HG03135 (cell line): ENCODE measurements at regions not wholly inside any gene's neighbourhood (a gene's known extent, or its start where the extent isn't known, plus 50 kb on each side); places are given as distances from the start of the nearest gene placed in this dataset.
"Not testable (repeated sequence)": the region's sequence is repeated elsewhere in the genome, so short reads cannot be mapped to it uniquely, and the experiment has no call there.

Experiments
- ATAC-seq: cut with Tn5 transposase; IDR thresholded peaks from one replicate; pipeline ENCODE4 v1.9.1; 2021; ENCODE audit warnings: mild to moderate bottlenecking, moderate library complexity; ENCODE audit not compliant: unreplicated experiment

DNA sequence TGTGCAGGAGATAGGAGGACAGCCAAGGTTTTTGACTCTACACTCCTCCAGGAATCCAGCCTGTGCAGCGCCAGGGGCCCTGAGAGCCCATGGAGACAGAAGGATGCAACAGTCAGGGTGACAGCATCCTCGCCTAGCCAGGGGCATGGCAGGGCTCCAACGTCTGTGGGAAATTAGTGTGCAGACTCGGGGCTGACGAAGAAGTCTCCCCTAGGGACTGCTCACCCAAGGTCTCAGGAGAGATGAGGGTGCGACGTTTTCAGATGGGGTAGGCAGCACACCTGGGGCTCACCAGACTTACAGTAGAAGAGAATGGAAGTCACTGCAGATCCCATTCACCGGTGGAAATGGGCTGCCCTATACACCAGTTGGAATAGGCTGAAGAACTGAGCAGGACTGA lies 241.7 kb downstream of the SETD4 start:
- no peak for ATAC-seq

GRCh38 chr21:35814858-35815619 lies 245.3 kb downstream of the SETD4 start:
- no peak for ATAC-seq

DNA sequence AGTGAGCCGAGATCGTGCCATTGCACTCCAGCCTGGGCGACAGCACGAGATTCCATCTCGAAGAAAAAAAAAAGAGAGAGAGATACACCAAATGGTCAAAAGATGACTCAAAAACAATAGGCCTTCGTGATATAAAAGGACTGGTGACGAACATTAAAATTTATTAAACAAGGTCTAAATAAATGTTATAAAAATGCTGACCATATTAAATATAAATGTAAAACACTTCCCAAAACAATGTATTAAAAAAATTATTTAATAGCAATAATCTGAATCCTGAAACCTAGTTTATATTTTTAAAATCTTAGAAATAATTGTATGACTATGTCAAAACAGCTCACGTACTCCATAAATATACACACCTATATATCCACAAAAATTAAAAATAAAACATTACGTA lies 247.6 kb downstream of the SETD4 start:
- ATAC-seq, result no peak

DNA sequence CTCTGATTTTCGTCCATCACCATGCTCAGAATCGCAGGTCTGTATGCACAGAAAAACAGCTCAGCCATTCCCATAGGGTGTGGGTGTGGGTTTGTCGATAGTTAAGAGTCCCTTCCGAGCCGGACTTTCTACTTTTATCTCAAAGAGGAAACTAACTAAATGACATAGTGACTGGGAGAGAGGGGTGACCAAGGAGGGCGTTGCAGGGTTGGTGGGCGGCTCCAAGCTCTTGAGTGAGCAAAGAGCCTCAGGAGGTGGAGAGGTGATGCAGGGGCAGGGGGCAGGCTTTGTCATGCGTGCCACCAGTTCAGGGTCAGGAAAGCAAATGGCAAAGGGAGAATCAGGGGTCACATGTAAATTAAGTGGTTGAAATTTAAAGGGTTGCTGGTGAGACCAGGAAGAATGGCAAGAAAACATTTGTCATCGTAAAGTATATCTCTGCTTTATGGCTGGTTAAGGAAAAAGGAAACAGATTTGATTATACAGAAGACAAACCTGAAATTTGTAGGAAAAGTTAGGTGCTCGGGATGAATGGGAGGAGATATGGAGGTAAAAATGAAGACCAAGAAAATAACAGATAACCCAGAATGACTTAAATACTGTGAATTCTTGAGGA lies 249.0 kb downstream of the SETD4 start:
- no peak for ATAC-seq

GRCh38 chr21:35810431-35810970 lies 249.8 kb downstream of the SETD4 start:
- ATAC-seq, result no peak

DNA sequence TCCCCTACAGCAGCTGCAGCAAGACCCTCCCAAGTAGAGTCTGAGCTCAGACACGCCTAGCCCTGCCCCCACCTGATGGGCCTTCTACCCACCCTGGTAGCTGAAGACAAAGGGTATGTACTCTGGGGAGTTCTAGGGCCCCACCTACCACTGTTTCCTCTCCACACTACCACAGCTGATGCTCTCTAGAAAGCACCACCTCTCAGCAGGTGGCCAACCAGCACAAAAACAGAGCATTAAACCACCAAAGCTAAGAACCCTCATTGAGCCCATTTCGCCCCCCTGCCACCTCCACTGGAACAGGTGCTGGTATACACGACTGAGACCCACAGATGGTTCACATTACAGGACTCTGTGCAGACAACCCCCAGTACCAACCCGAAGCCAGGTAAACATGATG lies 258.9 kb downstream of the SETD4 start:
- ATAC-seq, result no peak

GRCh38 chr21:35800796-35801385 lies 259.4 kb downstream of the SETD4 start:
- ATAC-seq, result not testable (repeated sequence)

- no peak for ATAC-seq
Observed at GRCh38 chr21:35796844-35797243, 263.5 kb downstream of the SETD4 start.

DNA sequence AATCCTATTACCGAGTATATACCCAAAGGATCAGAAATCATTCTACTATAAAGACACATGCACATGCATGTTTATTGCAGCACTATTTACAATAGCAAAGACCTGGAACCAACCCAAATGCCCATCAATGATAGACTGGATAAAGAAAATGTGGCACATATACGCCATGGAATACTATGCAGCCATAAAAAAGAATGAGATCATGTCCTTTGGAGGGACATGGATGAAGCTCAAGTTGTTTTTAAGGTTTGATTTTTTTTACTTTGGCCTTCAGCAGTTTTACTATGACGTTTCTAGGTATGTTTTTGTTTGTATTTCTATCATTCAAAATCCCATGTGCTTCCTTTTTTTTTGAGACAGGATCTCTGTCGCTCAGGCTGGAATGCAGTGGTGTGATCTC lies 265.8 kb downstream of the SETD4 start:
- ATAC-seq, result not testable (repeated sequence)

DNA sequence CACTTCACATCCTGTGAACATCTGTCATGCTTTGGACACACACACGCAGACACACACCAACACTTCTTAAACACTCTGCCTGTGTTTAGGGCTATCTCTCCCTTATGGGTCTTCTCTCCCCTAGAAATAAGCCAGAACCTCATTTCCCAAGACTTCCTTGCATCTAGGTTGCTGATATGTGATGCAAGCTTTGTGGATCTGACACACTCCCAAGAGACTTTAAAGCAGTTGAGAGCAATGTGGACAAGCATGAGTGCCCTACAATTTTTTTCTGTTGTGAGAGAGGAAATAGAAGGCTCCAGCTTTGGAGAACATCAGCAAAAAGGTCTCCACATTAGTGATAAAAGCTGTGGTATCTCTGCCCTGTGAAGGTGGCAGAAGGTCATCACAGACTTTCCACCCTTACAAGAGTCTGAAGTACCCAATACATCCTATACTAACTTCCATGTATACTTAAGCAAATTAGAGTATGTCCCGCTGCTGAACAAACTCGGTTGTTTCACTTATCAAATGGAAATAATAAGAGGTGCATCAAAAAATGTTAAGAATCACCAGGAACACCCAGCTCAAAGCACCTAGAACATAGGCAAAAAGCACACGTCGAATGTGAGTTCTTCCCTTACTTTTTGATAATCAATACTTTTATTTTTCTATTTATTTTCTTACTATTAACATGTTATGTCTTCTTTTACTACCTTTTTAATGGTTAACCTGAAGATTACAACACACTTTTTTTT lies 267.6 kb downstream of the SETD4 start:
- ATAC-seq, result no peak

DNA sequence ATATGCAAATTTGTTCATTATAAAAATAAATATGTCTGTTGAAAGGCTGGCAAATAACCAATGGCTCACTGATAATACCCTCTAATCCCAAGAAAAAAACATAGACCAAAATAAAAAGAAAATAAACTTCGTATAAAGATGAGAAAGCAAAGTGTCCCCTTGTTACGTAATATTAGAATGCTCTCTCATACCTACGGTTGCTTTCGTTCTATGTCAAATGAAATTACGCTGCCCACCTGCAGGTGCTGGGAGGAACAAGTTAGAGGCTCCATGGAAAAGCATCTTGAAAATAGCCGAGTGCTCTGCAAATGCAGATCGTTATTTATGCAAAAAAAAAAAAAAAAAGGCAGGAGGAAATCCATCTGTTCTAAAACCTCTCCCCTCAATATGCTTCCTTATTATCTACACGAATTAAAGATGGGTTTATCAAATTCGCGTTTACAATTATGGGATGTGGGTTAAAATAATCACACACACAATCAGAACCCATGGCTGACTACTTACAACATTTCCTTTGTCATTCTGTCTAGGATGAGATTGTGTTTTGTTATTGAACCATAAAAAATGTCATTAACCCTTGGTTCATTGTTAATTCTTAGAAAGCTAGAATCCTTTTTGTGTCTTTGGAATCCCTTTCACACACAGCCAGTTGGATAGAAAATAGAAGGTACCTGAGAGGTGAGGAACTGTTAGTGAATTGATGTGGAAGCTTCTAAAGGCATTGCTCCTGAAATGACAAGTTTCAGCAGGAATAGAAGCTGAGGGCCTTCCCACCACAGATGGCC lies 268.6 kb downstream of the SETD4 start:
- ATAC-seq, result no peak

DNA sequence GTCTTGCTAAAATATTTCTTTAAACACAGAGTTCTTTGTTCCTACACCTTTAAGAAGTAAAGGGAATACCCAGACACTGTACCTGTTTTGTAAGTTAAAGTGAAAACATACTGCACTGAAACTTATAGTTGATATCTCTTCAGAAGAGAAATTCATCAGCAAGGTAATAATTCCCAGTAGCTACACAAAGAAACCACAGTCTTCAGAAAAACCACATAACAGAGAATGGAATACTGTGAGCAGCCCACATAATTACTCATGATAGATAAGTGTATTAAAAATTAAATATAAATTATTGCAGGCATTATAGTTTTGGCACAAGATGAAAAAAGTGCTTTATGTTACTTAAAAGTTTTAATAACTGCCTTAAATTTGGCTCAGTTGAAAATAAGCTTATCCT lies 276.6 kb downstream of the SETD4 start:
- ATAC-seq, result no peak

GRCh38 chr21:35782667-35783066 lies 277.7 kb downstream of the SETD4 start:
- ATAC-seq, result no peak

GRCh38 chr21:35780983-35781382 lies 279.3 kb downstream of the SETD4 start:
- ATAC-seq, result no peak

- no peak for ATAC-seq
Observed at GRCh38 chr21:35779690-35780570, 280.4 kb downstream of the SETD4 start.

- no peak for ATAC-seq
Observed at GRCh38 chr21:35779167-35779566, 281.2 kb downstream of the SETD4 start.

GRCh38 chr21:35777081-35777480 lies 283.2 kb downstream of the SETD4 start:
- no peak for ATAC-seq

GRCh38 chr21:35775778-35776544 lies 284.4 kb downstream of the SETD4 start:
- ATAC-seq, result no peak
